Smooth muscle cell (in vitro differentiated cells): ENCODE measurements at regions not wholly inside any gene's neighbourhood (a gene's known extent, or its start where the extent isn't known, plus 50 kb on each side); places are given as distances from the start of the nearest gene placed in this dataset.

Source experiments
- DNase-seq: peaks from one replicate; lab custom pipeline; 2025; ENCODE audit not compliant: unreplicated experiment; lab: John Stamatoyannopoulos, UW
- H2AFZ ChIP-seq: fragments of 200-600 bp; sonication (generic); 2 replicates; pipeline ENCODE4 v1.6.0; 2016; ENCODE audit warnings: antibody characterized with exemption, low read depth, mild to moderate bottlenecking
- H3F3A ChIP-seq: fragments of 200-600 bp; sonication (generic); 2 replicates; pipeline ENCODE4 v1.6.0; 2017; ENCODE audit warnings: antibody characterized with exemption, low read depth
- H3K27ac ChIP-seq: fragments of 200-600 bp; sonication (generic); 2 replicates; pipeline ENCODE4 v1.5.1; 2016; ENCODE audit warnings: low read depth, mild to moderate bottlenecking
- H3K27me3 ChIP-seq: fragments of 200-600 bp; sonication (generic); 2 replicates; pipeline ENCODE4 v1.6.1; 2016; ENCODE audit warnings: low read depth, mild to moderate bottlenecking
- H3K36me3 ChIP-seq: fragments of 200-600 bp; sonication (generic); 2 replicates; pipeline ENCODE4 v1.5.1; 2016; ENCODE audit warnings: low read depth
- H3K4me1 ChIP-seq: fragments of 200-600 bp; sonication (generic); 2 replicates; pipeline ENCODE4 v1.5.1; 2016; ENCODE audit warnings: low read depth
- H3K4me2 ChIP-seq: fragments of 200-600 bp; sonication (generic); 2 replicates; pipeline ENCODE4 v1.6.0; 2016; ENCODE audit warnings: mild to moderate bottlenecking
- H3K4me3 ChIP-seq: fragments of 200-600 bp; sonication (generic); 2 replicates; pipeline ENCODE4 v1.5.1; 2016; ENCODE audit warnings: mild to moderate bottlenecking
- H3K79me2 ChIP-seq: fragments of 200-600 bp; sonication (generic); 2 replicates; pipeline ENCODE4 v1.6.0; 2016; ENCODE audit warnings: low read depth, mild to moderate bottlenecking
- H3K9ac ChIP-seq: fragments of 200-600 bp; sonication (generic); 2 replicates; pipeline ENCODE4 v1.6.0; 2016; ENCODE audit warnings: low read depth
- H3K9me3 ChIP-seq: fragments of 200-600 bp; sonication (generic); replicated peaks from 2 replicates; pipeline ENCODE4 v1.5.1; 2016; ENCODE audit warnings: low read depth
- H4K20me1 ChIP-seq: fragments of 200-600 bp; sonication (generic); 2 replicates; pipeline ENCODE4 v1.6.0; 2016; ENCODE audit warnings: low read depth
- CTCF ChIP-seq: fragments of 200-600 bp; sonication (generic); IDR thresholded peaks from 2 replicates; pipeline ENCODE4 v1.5.1; 2017; ENCODE audit warnings: borderline replicate concordance, mild to moderate bottlenecking, antibody characterized with exemption; ENCODE audit not compliant: insufficient read depth, poor library complexity, severe bottlenecking
- WGBS: methylation state at CpG from one replicate; pipeline ENCODE4 v1.1.7; 2016; ENCODE audit warnings: low lambda C conversion rate; 5-methylcytosine and 5-hydroxymethylcytosine counted together

GRCh38 chr18:37987901-37988300, 422.3 kb upstream of the CELF4 start:
- WGBS: 53% methylated on average over 5 of the region's 5 CpGs
- no peaks in the 10 kb centered on the region for H4K20me1 ChIP-seq
- no peak for DNase-seq
- H3K4me2 ChIP-seq: no peak overlapping the region
- H3K27me3 ChIP-seq: no peaks in the 10 kb centered on the region
- no peak overlapping the region for H2AFZ ChIP-seq
- no peak overlapping the region for H3K9ac ChIP-seq
- H3K36me3 ChIP-seq: no peaks in the 10 kb centered on the region
- no peak overlapping the region for H3K27ac ChIP-seq
- H3K79me2 ChIP-seq: no peaks in the 10 kb centered on the region
- H3K4me1 ChIP-seq: peaks cover 7% of the 10 kb centered on the region
- no peaks in the 10 kb centered on the region for H3K9me3 ChIP-seq
- TF ChIP-seq CTCF: no peak
- H3K4me3 ChIP-seq: no peak overlapping the region
- no peaks in the 10 kb centered on the region for H3F3A ChIP-seq

GRCh38 chr18:37986665-37987064, 421.1 kb upstream of the CELF4 start:
- Histone ChIP-seq H3K27me3 (no peaks in the 10 kb centered on the region), H3K27ac (peak overlapping the region; percentile 44), H3F3A (no peaks in the 10 kb centered on the region), H2AFZ (no peak overlapping the region), H3K9me3 (no peaks in the 10 kb centered on the region), H3K4me1 (peaks cover 7% of the 10 kb centered on the region), H3K4me3 (no peak overlapping the region), H4K20me1 (no peaks in the 10 kb centered on the region), H3K4me2 (no peak overlapping the region), H3K79me2 (no peaks in the 10 kb centered on the region), H3K9ac (no peak overlapping the region), H3K36me3 (no peaks in the 10 kb centered on the region)
- DNase-seq: no peak
- WGBS: 62% methylated on average over 4 of the region's 4 CpGs
- no peak for TF ChIP-seq CTCF

- Histone ChIP-seq H3K4me1 (peaks cover 7% of the 10 kb centered on the region), H3K9me3 (no peaks in the 10 kb centered on the region), H3K27me3 (no peaks in the 10 kb centered on the region), H3K4me3 (no peak overlapping the region), H4K20me1 (no peaks in the 10 kb centered on the region), H3F3A (no peaks in the 10 kb centered on the region), H3K4me2 (no peak overlapping the region), H3K79me2 (no peaks in the 10 kb centered on the region), H3K9ac (no peak overlapping the region), H3K27ac (no peak overlapping the region), H3K36me3 (no peaks in the 10 kb centered on the region), H2AFZ (no peak overlapping the region)
- no peak for DNase-seq
- no peak for TF ChIP-seq CTCF
- 42% methylated on average over 5 of the region's 5 CpGs for WGBS
These were observed 419.5 kb upstream of the CELF4 start for GRCh38 chr18:37985126-37985525.

- Histone ChIP-seq H3K79me2 (no peaks in the 10 kb centered on the region), H3K9me3 (no peaks in the 10 kb centered on the region), H3K4me1 (peaks cover 4% of the 10 kb centered on the region), H3F3A (no peaks in the 10 kb centered on the region), H3K4me3 (no peak overlapping the region), H2AFZ (no peak overlapping the region), H3K36me3 (no peaks in the 10 kb centered on the region), H4K20me1 (no peaks in the 10 kb centered on the region), H3K4me2 (no peak overlapping the region), H3K9ac (no peak overlapping the region), H3K27ac (no peak overlapping the region), H3K27me3 (no peaks in the 10 kb centered on the region)
- no peak for DNase-seq
- no peak for TF ChIP-seq CTCF
These were observed 415.0 kb upstream of the CELF4 start for GRCh38 chr18:37980556-37980955.
